GM18867 (cell line): ENCODE measurements at regions not wholly inside any gene's neighbourhood (a gene's known extent, or its start where the extent isn't known, plus 50 kb on each side); places are given as distances from the start of the nearest gene placed in this dataset.
"Not testable (repeated sequence)": the region's sequence is repeated elsewhere in the genome, so short reads cannot be mapped to it uniquely, and the experiment has no call there.

ENCODE experiments used
- ATAC-seq: cut with Tn5 transposase; IDR thresholded peaks from one replicate; pipeline ENCODE4 v1.9.1; 2021; ENCODE audit warnings: mild to moderate bottlenecking, moderate library complexity; ENCODE audit not compliant: unreplicated experiment

GRCh38 chr4:158313566-158313965 is 103.3 kb downstream of the TMEM144 start:
- ATAC-seq, result no peak

GRCh38 chr4:158314756-158315487 is 104.6 kb downstream of the TMEM144 start:
- ATAC-seq, result no peak

GRCh38 chr4:158315706-158316105 is 105.4 kb downstream of the TMEM144 start:
- ATAC-seq, result no peak

- ATAC-seq, result peak; percentile 55
Measured at GRCh38 chr4:158316264-158316663, 106.0 kb downstream of the TMEM144 start.

GRCh38 chr4:158319880-158320279 is 109.6 kb downstream of the TMEM144 start:
- no peak for ATAC-seq

- ATAC-seq, result no peak
Measured at GRCh38 chr4:158322109-158322508, 111.8 kb downstream of the TMEM144 start.

GRCh38 chr4:158327525-158327924 is 117.2 kb downstream of the TMEM144 start:
- ATAC-seq, result no peak

GRCh38 chr4:158331863-158332262 is 121.6 kb downstream of the TMEM144 start:
- no peak for ATAC-seq

- no peak for ATAC-seq
Measured at GRCh38 chr4:158333820-158334219, 123.5 kb downstream of the TMEM144 start.

- no peak for ATAC-seq
Measured at GRCh38 chr4:158341896-158342295, 131.6 kb downstream of the TMEM144 start.

GRCh38 chr4:158346576-158346975 is 136.3 kb downstream of the TMEM144 start:
- no peak for ATAC-seq

GRCh38 chr4:158347556-158347955 is 137.3 kb downstream of the TMEM144 start:
- no peak for ATAC-seq

- ATAC-seq, result no peak
Measured at GRCh38 chr4:158350161-158350560, 139.9 kb downstream of the TMEM144 start.

GRCh38 chr4:158353541-158354304 is 143.4 kb downstream of the TMEM144 start:
- no peak for ATAC-seq

GRCh38 chr4:158356301-158356700 is 146.0 kb downstream of the TMEM144 start:
- no peak for ATAC-seq

GRCh38 chr4:158367932-158368441 is 153.7 kb upstream of the RXFP1 start:
- not testable (repeated sequence) for ATAC-seq

- ATAC-seq, result no peak
Measured at GRCh38 chr4:158371158-158371557, 150.5 kb upstream of the RXFP1 start.

GRCh38 chr4:158374318-158374717 is 147.4 kb upstream of the RXFP1 start:
- no peak for ATAC-seq

GRCh38 chr4:158376106-158376840 is 145.4 kb upstream of the RXFP1 start:
- no peak for ATAC-seq

GRCh38 chr4:158384414-158384813 is 137.3 kb upstream of the RXFP1 start:
- ATAC-seq, result no peak

GRCh38 chr4:158395343-158395742 is 126.3 kb upstream of the RXFP1 start:
- ATAC-seq, result no peak
